NCI-H1694 treated with DMSO at 0.1 percent for 48 hours (cell line): ENCODE measurements at regions not wholly inside any gene's neighbourhood (a gene's known extent, or its start where the extent isn't known, plus 50 kb on each side); places are given as distances from the start of the nearest gene placed in this dataset.

ENCODE experiments used
- DNase-seq: peaks from one replicate; lab custom pipeline; 2025; lab: John Stamatoyannopoulos, UW

DNA sequence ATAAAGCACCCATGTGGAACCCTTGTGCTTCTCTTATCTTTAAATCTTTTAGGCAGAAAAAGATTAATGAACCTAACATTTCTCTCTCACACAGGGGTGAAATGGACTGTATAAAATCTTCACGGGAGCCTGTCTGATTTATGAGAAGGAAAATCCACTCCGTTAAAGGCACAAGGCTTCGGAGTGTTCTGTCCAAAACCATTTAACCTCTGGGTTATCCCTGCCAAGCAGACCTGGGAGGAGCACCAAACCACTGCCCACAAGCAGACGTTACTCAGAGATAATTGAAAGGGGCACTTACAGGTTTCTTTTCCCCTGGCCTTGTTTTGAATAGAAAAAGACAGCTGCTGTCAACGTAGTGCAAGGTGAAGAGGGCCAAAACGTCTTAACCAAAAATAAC, 184.4 kb upstream of the DOK6 start:
- DNase-seq, result no peak

DNA sequence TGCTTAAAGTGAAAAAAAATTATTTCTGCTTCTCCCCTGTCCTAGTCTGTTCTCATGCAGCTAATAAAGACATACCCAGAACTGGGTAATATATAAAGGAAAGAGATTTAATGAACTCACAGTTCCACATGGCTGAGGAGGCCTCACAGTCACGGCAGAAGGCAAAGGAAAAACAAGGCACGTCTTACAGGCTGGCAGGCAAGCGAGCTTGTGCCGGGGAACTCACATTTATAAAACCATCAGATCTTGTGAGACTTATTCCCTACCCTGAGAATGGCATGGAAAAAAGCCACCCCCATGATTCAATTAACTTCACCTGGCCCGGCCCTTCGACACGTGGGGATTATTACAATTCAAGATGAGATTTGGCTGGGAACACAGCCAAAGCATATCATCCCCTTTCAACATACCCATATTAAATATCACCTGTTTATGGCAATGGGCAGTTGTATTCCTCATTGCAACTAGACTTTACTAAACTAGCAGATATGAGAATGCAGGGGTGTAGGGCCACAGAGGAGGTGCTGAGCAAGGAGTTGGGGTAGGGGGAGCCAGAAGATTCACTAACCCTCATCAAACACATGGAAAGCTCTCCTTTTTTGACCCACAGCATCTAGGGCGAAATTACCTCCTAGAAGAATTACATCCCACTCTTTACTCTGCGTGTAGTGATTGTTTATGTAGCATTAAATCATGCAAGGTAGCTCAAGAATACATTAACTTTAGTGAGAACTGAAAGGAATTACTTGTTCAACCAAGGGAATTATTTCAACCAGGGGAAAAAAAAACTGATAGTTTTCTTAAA, 183.3 kb upstream of the DOK6 start:
- no peak for DNase-seq

DNA sequence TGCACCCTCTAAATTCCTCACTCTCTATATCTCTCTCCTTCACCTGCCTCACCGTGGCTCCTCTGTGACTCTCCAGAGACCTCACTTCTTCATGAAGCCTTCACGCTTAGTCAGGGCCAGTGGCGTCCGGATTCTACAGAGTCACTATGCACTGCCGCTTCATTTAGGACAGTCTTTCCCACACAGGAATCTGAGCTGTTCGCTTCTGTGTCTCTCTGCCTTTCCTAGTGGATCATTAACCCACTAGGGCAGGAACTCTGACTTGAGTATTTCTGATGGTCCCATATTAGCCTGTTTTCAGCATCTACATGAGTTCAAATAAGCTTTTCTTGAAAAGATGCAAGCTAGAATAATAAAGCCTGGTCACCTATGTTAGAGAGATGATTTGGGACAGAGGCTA, 180.2 kb upstream of the DOK6 start:
- DNase-seq, result no peak

DNA sequence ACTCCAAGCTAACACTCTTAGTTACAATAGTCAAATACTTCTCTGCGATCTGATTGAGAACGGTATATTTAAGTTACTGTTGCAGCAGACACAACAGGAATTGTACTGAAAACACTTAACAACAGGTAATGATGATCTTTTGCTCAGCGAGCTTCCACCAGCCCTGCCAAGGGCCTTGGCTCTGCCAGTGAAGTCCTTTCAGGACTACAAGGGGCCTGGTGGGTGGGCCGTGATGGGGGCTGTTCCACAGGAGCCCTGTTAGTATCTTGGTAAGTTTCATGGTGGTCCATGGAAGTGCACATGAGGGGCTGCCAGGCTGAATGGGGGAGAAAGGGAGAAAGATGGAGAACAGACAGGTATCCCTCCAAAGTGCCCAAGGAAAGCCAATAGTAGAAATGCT, 178.6 kb upstream of the DOK6 start:
- DNase-seq, result no peak

DNA sequence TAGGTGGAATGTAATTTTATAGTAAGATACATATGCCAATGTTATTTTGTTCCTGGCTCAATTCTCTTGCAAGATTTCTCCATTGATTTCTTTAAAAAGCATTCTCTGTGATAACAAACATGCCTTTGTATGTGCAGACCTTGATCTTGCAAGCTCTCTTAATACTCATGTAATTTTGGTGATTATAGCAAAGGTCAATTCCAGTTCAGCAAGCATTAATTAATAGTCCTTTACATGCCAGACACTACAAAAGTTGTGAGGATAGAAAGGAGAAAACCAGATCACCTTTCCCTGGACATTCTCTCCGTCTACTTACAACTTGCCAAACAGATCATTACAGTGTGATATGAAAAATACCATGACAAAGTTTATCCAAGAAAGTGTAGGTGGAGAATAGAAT, 173.7 kb upstream of the DOK6 start:
- DNase-seq, result no peak

DNA sequence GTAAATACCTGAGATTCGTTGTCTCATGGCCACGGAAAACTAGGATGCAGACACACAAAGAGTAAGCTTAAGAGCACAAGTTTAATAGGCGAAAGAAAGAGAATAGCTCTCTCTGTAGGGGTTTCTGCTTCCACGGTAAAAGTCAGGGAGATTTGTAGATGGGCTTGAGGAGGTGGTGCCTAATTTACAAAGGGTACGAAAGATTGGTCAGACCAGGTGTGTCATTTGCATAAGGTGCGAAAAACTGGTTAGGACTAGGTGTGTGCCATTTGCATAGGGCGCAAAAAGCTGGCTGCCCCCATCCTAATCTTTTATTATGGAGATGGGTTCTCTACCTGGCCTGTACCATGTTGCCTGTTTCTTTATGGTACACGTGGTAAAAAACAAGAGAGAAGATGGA, 170.5 kb upstream of the DOK6 start:
- no peak for DNase-seq

DNA sequence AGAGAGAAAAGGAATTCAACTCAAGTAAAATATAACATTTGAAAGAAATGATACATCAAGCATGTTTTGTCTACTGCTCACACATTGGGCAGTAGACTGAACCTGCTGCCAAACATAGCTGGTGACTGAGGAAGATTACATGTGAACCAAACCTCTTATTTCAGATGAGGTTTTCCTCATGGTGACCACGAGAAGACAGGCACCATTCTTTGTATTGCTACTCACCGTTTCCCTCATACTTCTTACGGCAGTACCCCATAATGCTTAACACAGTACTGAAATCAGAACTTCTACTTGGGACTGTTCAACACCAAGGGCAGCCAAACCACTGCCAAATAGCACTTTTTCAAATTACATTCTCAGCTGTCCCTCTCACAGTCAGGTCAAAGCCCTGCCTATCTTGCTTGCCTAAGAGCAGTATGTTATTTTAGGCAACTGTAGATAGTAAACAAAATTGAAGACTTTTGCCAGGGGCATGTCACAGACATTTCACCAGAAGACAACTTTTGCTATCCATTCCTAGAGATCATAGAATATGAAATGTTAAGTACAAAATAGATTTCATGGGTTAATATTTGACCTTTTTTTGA, 167.1 kb upstream of the DOK6 start:
- no peak for DNase-seq

DNA sequence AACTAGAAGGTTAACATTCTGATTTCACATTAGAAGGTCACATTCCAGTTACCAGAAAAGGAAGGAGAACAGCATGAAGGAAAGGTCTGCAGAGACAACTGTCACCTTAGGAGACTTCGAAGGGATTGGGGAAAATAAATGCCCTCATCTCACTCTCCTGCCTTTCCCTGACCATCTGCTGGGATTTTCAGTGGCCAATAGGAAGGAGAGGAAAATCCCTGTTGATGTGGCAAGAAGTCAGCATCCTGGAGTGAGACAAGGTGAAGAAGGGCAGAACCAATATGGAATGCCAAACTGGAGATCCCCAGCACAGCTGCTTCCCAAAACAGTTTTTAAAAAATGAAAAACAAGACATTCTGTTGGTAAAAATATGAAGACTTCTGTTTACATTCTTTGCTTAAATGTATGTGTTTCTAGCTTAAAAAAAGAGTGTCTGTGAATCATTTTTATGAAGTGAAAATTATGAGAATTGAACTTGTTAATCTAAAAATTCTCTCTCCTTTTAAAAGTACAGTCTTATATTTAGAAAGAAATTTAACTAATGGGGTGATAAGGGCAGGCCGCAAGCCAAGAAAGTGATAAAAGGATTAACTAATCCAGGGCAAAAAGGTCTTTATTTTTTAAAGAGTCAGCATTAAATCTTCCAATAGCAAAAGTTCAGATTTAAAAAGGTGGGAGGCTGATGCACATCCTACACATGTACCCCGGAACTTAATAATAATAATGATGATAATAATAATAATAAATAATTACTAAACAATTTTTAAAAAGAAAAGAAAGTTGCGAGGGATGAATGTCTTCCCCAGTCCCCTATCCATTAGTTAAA, 160.6 kb upstream of the DOK6 start:
- no peak for DNase-seq

DNA sequence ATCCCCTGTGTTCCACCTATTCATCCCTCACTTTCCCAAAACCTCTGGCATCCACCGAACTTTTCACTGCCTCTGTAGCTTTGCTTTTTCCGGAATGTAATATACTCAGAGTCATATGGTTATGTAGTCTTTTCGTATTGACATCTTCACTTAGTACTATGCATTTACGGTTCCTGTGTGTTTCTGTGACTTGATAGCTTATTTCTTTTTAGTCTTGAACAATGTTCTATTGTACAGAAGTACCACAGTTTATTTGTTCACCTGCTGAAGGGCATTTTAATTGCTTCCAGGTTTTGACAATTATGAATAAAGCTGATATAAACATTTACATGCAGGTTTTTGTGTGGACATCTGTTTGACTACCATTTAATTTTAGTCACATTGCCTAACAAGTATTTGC, 154.7 kb upstream of the DOK6 start:
- no peak for DNase-seq

DNA sequence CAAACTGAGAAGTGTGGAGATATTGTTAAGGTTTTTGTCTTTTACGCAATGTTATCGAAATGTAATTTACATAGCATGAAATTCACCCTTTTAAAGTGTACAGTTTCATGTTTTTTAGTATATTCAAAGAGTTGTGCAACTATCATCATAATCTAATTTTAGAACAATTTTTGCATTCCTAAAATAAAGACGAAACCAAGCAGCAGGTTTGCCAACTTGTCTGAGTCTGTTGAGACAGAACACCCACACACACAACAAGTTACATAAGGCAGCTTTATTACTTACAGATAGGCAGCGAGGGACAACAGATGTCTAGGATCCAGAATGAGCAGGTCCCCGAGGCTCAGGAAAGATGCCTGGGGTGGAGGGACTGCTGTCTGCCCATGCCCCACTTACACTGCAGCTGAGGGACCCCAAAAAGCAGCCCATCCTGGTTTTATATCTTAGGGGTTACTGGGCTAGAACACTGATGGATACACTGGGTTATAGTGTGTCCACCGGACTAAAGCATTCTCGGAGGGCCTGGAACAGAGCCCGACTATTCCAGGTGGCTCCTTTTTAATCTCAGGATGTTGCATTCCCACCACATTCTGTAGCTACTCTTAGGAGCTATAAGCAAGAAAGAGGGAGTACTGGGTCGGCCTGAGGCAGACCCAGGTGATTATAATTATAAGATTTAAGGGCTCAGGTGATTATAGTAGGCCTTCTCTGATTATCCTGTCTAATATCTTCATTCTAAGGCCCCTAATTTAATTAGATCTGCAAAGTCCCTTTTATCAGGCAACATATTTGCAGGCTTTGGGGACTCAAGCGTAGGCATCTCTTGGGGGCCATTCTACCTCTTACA, 150.2 kb upstream of the DOK6 start:
- DNase-seq, result no peak

DNA sequence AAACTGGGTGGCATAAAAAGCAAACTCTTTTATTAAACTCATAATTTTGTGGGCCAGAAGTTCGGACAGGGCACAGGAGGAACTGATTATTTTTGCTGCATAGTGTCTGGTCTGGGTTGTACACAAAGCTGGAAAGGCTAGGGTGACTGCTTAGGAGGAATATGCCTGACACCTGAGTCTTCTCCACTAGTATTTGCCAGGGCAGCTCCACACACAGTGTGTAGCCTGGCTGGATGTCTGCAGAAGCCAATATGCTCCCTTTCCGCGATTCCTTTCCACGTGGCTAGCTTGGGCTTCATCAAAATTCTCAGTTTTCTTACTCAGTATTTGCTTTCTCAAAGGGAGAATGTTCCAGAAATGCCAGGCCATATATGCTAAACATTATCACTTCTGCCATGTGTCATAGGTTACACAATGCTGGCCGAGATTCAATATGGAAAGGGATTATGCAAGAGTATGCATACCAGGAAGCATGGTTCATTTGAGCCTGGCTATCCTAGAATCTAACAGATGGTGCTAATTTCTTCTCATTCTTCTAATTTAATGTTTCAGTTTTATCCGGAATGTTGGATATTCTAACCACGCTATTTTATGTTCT, 142.7 kb upstream of the DOK6 start:
- peak; percentile 52 for DNase-seq

DNA sequence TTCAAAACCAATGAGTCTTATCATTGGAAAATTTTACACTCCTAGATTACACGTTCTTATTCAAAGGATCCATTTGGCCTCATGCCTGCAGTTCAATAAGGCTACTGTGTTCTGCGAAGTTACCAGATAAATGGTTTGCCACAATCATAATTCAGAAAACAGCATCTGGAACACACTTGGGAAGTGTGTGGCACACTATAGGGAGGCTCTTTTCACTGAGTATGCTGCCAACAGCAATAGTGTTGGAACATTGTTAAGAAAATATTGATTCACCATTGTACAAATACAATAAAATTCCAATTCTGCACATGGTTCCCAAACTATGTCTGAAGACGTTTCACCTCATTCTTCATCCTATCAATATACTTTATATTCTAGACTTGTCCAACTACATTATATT, 141.4 kb upstream of the DOK6 start:
- DNase-seq, result no peak

DNA sequence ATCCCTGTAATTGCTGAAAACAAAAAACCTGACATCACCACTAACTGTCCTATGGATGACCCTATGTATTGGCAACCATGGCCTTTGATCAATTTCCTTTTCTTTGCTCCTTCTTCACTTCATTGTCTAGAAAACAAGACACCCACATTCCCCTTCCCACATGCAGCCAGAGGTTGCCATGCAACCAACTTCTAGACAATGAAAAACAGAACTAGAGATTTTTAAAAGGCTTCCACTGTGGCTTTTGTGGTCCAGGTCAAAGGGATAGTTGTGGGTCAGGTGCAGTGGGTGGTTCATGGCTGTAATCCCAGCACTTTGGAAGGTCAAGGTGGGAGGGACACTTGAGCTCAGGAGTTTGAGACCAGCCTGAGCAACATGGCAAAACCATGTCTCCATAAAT, 139.3 kb upstream of the DOK6 start:
- DNase-seq, result no peak

DNA sequence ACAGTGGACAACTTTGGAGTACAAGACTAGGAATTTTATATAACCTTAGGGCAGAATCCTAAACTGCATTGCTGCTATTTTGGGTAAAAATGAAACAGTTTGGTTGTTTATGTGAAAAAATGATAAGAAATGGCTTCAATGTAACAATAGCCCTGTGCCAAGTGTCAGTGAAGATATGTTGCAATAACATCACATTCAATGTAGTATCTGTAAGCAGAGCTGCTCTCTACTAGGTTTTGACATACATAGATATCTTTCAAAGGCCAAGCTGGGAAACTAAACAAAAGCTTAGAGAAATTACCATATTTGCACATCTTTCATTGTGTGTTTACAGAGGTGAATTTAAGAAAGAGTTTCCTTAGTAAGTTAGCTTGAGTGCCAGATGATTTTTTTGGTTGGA, 135.0 kb upstream of the DOK6 start:
- DNase-seq, result no peak

DNA sequence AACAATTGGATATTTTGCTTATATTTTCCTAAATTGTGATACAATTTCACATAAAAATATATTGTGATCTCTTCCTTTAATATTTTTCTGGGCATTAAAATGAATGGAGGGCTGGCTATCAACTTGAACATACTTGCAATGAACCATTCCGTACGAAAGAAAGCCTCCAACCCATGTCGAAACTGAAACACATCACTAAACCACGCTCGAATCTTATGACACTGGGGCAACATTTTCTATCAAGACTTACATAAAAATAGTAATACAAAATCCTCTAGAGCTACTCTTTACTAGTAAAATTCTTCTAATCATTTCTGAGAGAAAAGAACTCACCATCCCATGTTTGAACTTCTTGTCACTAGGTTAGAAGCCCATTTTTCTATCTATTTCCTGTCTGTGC, 132.8 kb upstream of the DOK6 start:
- DNase-seq, result no peak

DNA sequence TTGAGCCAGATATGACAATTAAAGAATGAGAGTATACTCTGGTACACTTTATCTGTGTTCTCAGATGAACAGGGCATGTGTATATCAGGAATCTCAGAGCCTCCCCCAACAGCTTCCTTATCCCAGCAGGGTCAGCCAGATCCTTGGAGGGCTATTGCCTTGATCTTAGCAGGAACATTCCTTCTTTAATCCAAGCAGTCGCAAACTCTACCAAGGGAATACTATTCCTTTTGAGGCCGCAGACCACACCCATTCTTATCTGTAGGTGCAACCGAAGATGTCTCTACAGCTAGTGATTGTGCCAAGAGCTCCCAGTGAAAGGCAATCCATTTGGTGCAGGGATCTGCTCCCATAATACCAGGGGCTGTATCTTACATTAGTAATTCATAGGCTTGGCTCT, 118.3 kb upstream of the DOK6 start:
- no peak for DNase-seq

DNA sequence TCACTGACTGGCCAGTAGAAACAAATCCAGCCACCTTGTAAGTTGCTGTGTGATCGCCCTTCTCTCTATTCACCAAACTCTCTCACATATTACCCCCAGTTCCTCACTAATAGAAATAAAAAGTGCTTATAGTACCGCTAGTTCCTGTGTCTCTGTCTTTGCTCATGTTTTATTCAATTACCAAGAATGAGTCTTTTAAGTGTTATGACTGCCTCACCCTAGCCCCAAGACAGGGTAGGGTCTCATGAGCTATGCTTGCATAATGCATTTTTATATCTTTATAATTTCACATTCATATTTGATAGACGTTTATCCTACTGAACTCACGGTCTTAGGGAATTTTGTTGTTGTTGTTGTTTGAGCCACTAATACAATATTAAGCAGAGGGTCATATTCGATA, 109.6 kb upstream of the DOK6 start:
- DNase-seq, result no peak

DNA sequence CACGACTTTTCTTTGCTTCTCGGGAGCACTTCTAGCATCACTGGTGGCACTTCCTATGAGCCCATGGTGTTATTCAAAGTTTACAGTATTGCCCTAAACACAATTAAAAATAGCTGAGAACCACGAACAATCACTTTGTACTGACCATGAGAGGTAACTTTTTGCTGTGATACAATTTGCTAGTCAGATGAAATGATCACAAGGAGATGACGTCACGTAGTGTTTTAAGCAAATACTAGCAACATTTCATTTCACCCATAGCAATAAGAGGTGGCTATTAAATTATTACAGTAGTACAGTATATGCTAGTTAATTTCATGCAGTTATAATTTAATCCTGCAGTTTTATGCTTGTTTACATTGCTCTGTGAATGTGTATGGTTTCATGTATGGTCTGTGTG, 108.9 kb upstream of the DOK6 start:
- DNase-seq, result no peak

DNA sequence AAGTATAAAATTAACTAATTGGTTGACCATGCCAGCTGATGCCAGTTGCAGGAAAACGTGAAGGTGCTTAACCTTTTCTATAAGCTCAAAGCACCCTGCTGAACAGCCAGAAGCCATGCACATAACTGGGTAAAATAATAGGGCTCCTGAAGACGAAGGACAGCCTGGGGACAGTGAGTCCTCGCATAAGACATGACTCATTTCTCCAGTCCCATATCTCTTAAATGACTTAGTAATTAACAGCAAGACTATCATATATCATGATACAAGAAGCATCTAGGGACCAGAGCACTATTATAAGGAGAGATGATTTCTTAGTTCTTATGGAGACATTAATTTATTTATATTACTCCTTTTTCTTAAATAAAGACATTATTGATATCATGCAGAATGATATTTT, 100.5 kb upstream of the DOK6 start:
- DNase-seq, result no peak

DNA sequence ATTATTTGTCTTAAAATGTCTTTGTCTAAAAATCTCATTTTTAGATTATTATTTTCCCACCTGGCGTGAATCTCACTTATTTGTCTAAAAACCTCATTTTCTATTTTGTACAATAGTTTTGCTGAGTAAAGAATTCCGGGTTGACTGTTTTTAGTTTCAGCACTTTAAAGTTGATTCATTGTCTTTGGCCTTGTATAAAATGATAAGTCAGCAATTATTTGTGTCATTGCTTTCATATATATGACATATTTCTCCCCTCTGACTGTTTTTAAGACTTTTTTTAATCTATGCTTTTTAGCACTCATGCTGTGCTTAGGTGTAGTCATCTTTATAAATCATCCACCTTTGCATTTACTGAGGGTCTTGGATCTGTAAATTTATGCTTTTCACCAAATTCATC, 92.1 kb upstream of the DOK6 start:
- no peak for DNase-seq

DNA sequence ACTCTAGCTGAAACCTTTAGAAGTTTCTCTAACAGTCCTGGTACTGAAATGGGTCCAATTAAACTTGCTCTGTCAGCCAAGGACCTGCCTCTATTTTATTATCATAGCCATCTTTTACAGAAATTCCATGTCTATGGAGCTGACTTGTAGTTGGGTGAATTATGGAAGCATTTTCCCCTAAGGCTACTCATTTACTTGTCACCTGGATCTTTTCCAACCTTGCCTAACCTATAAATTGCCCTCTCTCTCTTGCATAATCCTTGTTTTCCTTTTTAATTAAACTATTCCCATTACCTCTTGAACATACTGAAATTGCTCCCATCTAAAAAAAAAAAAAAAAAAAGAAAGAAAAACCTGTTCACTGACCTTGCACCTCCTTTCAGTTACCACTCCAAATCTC, 74.6 kb upstream of the DOK6 start:
- no peak for DNase-seq

DNA sequence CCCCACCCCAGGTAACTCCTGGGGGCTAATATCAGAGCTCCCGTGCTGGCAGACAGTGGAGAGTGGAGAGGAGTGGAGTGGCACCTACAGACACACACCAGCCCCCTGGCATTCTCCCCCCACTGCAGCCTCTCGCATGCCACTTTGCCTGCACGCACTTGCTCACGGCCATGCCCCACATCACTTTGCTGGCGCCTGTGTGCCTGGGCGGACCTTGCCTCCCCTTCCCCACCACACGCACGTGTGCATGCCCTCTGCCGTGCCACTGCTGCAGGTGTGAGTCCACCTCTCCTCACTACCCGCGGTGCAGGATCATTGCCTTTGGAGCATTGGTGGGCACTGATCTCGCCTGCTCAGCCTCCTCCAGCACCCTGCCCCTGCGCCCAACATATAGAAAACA, 72.6 kb upstream of the DOK6 start:
- DNase-seq, result no peak
